ENCODE measurements at regions not wholly inside any gene's neighbourhood (a gene's known extent, or its start where the extent isn't known, plus 50 kb on each side); places are given as distances from the start of the nearest gene placed in this dataset.

DNA sequence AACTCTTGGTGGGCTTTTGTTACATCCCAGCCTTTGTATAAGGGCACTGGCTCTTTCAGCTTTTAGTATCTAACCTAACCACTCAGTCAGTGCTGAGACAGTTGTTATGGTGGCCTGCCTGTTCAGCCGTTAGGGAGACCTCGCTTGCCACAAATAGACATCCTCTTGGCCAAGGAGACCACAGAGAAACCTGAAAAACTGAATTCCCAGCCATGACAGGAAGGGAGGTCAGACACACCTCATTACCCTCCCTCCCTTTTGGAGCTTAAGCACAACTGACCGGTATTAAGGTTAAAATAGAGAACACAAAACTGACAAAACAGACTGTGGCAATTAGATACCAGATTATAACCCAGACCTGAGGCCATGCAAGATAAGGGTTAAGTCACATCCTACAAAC lies 1639.3 kb downstream of the RPA4 start:
- ChIA-PET CTCF (no interaction called here), POLR2A (ENCODE audit: low non-redundant PET) (no interaction called here)
- no peaks in the 10 kb centered on the region for H3K36me3 ChIP-seq (ENCODE audit: insufficient read depth, low read length, poor library complexity, severe bottlenecking)
- no peak overlapping the region for H3K4me3 ChIP-seq (ENCODE audit: low read depth, low read length, poor library complexity, severe bottlenecking)
- no peaks in the 10 kb centered on the region for H3K9me3 ChIP-seq (ENCODE audit: low read depth, low read length, poor library complexity, severe bottlenecking)
- H3K27me3 ChIP-seq (replicated peaks; ENCODE audit: insufficient read depth, low read depth, low read length, poor library complexity) = no peaks in the 10 kb centered on the region
- no peak for TF ChIP-seq EZH2 (IDR thresholded peaks at IDR 0.05; ENCODE audit: borderline replicate concordance, low read depth, low read length, poor library complexity, severe bottlenecking)
- no peak for TF ChIP-seq CTCF (conservative IDR thresholded peaks at IDR 0.05; ENCODE audit: low read depth, low read length)
- no TSS peak for BruUV-seq (replicated peaks)
- no peak for DNase-seq (ENCODE audit: low spot score)
- intact Hi-C loops (cut with micrococcal nuclease; ENCODE audit: unreplicated experiment) = no loop called here
- no peaks in the 10 kb centered on the region for H3K4me1 ChIP-seq (ENCODE audit: insufficient read depth, low read length, poor library complexity, severe bottlenecking)
- no peak overlapping the region for H3K27ac ChIP-seq (ENCODE audit: low read depth, low read length, poor library complexity, severe bottlenecking)

GRCh38 chrX:98523521-98523920 lies 1639.8 kb downstream of the RPA4 start:
- no peak for DNase-seq (ENCODE audit: low spot score)
- no peaks in the 10 kb centered on the region for H3K36me3 ChIP-seq (ENCODE audit: insufficient read depth, low read length, poor library complexity, severe bottlenecking)
- BruUV-seq (replicated peaks) = no TSS peak
- H3K9me3 ChIP-seq (ENCODE audit: low read depth, low read length, poor library complexity, severe bottlenecking) = no peaks in the 10 kb centered on the region
- CTCF ChIA-PET = no interaction called here
- POLR2A ChIA-PET (ENCODE audit: low non-redundant PET) = no interaction called here
- no peak overlapping the region for H3K27ac ChIP-seq (ENCODE audit: low read depth, low read length, poor library complexity, severe bottlenecking)
- H3K4me3 ChIP-seq (ENCODE audit: low read depth, low read length, poor library complexity, severe bottlenecking) = no peak overlapping the region
- H3K4me1 ChIP-seq (ENCODE audit: insufficient read depth, low read length, poor library complexity, severe bottlenecking) = no peaks in the 10 kb centered on the region
- H3K27me3 ChIP-seq (replicated peaks; ENCODE audit: insufficient read depth, low read depth, low read length, poor library complexity) = no peaks in the 10 kb centered on the region
- intact Hi-C loops (cut with micrococcal nuclease; ENCODE audit: unreplicated experiment) = no loop called here
- TF ChIP-seq EZH2 (IDR thresholded peaks at IDR 0.05; ENCODE audit: borderline replicate concordance, low read depth, low read length, poor library complexity, severe bottlenecking) (no peak), CTCF (conservative IDR thresholded peaks at IDR 0.05; ENCODE audit: low read depth, low read length) (no peak)

- ChIA-PET POLR2A (ENCODE audit: low non-redundant PET) (no interaction called here), CTCF (no interaction called here)
- Histone ChIP-seq H3K27ac (ENCODE audit: low read depth, low read length, poor library complexity, severe bottlenecking) (no peak overlapping the region), H3K27me3 (replicated peaks; ENCODE audit: insufficient read depth, low read depth, low read length, poor library complexity) (no peaks in the 10 kb centered on the region), H3K36me3 (ENCODE audit: insufficient read depth, low read length, poor library complexity, severe bottlenecking) (no peaks in the 10 kb centered on the region), H3K4me3 (ENCODE audit: low read depth, low read length, poor library complexity, severe bottlenecking) (no peak overlapping the region), H3K9me3 (ENCODE audit: low read depth, low read length, poor library complexity, severe bottlenecking) (no peaks in the 10 kb centered on the region), H3K4me1 (ENCODE audit: insufficient read depth, low read length, poor library complexity, severe bottlenecking) (no peaks in the 10 kb centered on the region)
- no peak for DNase-seq (ENCODE audit: low spot score)
- TF ChIP-seq EZH2 (IDR thresholded peaks at IDR 0.05; ENCODE audit: borderline replicate concordance, low read depth, low read length, poor library complexity, severe bottlenecking) (no peak), CTCF (conservative IDR thresholded peaks at IDR 0.05; ENCODE audit: low read depth, low read length) (no peak)
- no TSS peak for BruUV-seq (replicated peaks)
- intact Hi-C loops (cut with micrococcal nuclease; ENCODE audit: unreplicated experiment) = no loop called here
Measured at GRCh38 chrX:98548519-98548918, 1664.8 kb downstream of the RPA4 start.
